A549 (cell line): ENCODE measurements at regions not wholly inside any gene's neighbourhood (a gene's known extent, or its start where the extent isn't known, plus 50 kb on each side); places are given as distances from the start of the nearest gene placed in this dataset.

Experiments used
- ATAC-seq, 2 experiments: fragments of 200-7000 bp in 1 of 2; fragments of >200 bp in 1 of 2; cut with Nextera tagmentation in 1 of 2; cut with Tn5 transposase in 1 of 2; 3 replicates each; pipeline versions ENCODE4 v1.8.0 to v1.9.1; 2018 to 2020; ENCODE audit warnings: mild to moderate bottlenecking in 1 of 2, moderate library complexity in 1 of 2
- CTCF ChIA-PET: fragments of 300-600 bp; sonication (Branson Sonifier 250); formaldehyde crosslinking; extraction: SDS; loops from one replicate; lab custom pipeline; 2021; ENCODE audit warnings: antibody characterized with exemption, inconsistent platforms; lab: Yijun Ruan, JAX
- POLR2A ChIA-PET: fragments of 350-600 bp; formaldehyde crosslinking; extraction: SDS; loops from one replicate; lab custom pipeline; 2021; ENCODE audit warnings: antibody characterized with exemption, inconsistent platforms; lab: Yijun Ruan, JAX
- DNase-seq, 2 experiments: peaks; one replicate each; pipeline versions ENCODE4 v3.0.0 to v3.0.0-alpha.2; 2011 to 2016; ENCODE audit warnings: low read depth in 1 of 2, low spot score in 1 of 2
- FAIRE-seq: peaks from 2 replicates; lab custom pipeline; 2011; peaks lifted over from hg19 to GRCh38; lab: Jason Lieb, UNC
- H3K27ac ChIP-seq, 2 experiments: fragments of >200 bp; sonication (Bioruptor Twin); formaldehyde crosslinking; 3 replicates each; pipeline ENCODE4 v1.5.1; 2016 to 2017
- H3K4me1 ChIP-seq: fragments of >200 bp; sonication (Bioruptor Twin); formaldehyde crosslinking; 3 replicates; pipeline ENCODE4 v1.6.1; 2016
- H3K4me2 ChIP-seq: fragments of >200 bp; sonication (Bioruptor Twin); formaldehyde crosslinking; 3 replicates; pipeline ENCODE4 v1.6.1; 2016
- H3K4me3 ChIP-seq: fragments of >200 bp; sonication (Bioruptor Twin); formaldehyde crosslinking; 3 replicates; pipeline ENCODE4 v1.5.1; 2016
- H3K9me3 ChIP-seq: fragments of >200 bp; sonication (Bioruptor Twin); formaldehyde crosslinking; 3 replicates; pipeline ENCODE4 v1.6.1; 2016
- BCL3 ChIP-seq: fragments of >200 bp; sonication (Bioruptor Twin); formaldehyde crosslinking; IDR thresholded peaks from 3 replicates; pipeline ENCODE4 v1.6.1; 2016
- ELK1 ChIP-seq: fragments of 150-350 bp; IDR thresholded peaks from 2 replicates; pipeline ENCODE4 v1.6.1; 2014; ENCODE audit warnings: low read depth, mild to moderate bottlenecking, low read length
- FOSL2 ChIP-seq, 2 experiments: fragments of 450-650 bp in 1 of 2; fragments of >200 bp in 1 of 2; sonication (Bioruptor Twin) in 1 of 2; formaldehyde crosslinking; IDR thresholded peaks; 2 replicates each; pipeline versions ENCODE4 v1.5.0 to v1.6.1; 2016 to 2020; ENCODE audit warnings: mild to moderate bottlenecking in 1 of 2, moderate library complexity in 1 of 2
- HMGXB4 ChIP-seq: fragments of 250-450 bp; sonication (Bioruptor Pico); IDR thresholded peaks from 2 replicates; pipeline ENCODE4 v1.5.0; 2021; ENCODE audit warnings: mild to moderate bottlenecking, moderate library complexity, borderline replicate concordance
- HOXB13 ChIP-seq: fragments of 250-450 bp; sonication (Bioruptor Pico); IDR thresholded peaks from 2 replicates; pipeline ENCODE4 v1.5.0; 2020; ENCODE audit warnings: low read depth, mild to moderate bottlenecking, moderate library complexity
- HOXB5 ChIP-seq: fragments of 250-450 bp; sonication (Bioruptor Pico); IDR thresholded peaks from 2 replicates; pipeline ENCODE4 v1.5.0; 2020; ENCODE audit warnings: mild to moderate bottlenecking, moderate library complexity
- JUN ChIP-seq, 2 experiments: fragments of >200 bp; sonication (Bioruptor Twin); formaldehyde crosslinking; IDR thresholded peaks; 2 replicates in 1 of 2; 3 replicates in 1 of 2; pipeline ENCODE4 v1.6.1; 2016 to 2017
- NPAS2 ChIP-seq: fragments of 250-450 bp; sonication (Bioruptor Pico); IDR thresholded peaks from 2 replicates; pipeline ENCODE4 v1.8.0; 2022; ENCODE audit warnings: mild to moderate bottlenecking, moderate library complexity, borderline replicate concordance
- PBX3 ChIP-seq: IDR thresholded peaks from 2 replicates; pipeline ENCODE4 v1.6.1; 2012
- POLR2A ChIP-seq: IDR thresholded peaks from 2 replicates; pipeline ENCODE4 v1.6.1; 2012; ENCODE audit warnings: mild to moderate bottlenecking, low read length
- POLR2AphosphoS2 ChIP-seq: conservative IDR thresholded peaks from 2 replicates; pipeline ENCODE4 v1.6.1; 2012; ENCODE audit warnings: low read length, improper control_type of control experiment, inconsistent platforms
- RAD21 ChIP-seq, 2 experiments: fragments of >200 bp in 1 of 2; sonication (Bioruptor Twin) in 1 of 2; formaldehyde crosslinking in 1 of 2; IDR thresholded peaks in 1 of 2; conservative IDR thresholded peaks in 1 of 2; 2 replicates in 1 of 2; 3 replicates in 1 of 2; pipeline ENCODE4 v1.6.1; 2012 to 2018; ENCODE audit warnings: inconsistent platforms in 1 of 2
- RCOR1 ChIP-seq: fragments of 150-350 bp; IDR thresholded peaks from 2 replicates; pipeline ENCODE4 v1.6.1; 2014; ENCODE audit warnings: antibody characterized with exemption, low read length, low read depth
- REST ChIP-seq: fragments of 200-600 bp; sonication (generic); IDR thresholded peaks from 2 replicates; pipeline ENCODE4 v1.6.1; 2016; ENCODE audit warnings: antibody characterized with exemption, mild to moderate bottlenecking, moderate library complexity
- RFX5 ChIP-seq: fragments of 450-650 bp; IDR thresholded peaks from 2 replicates; pipeline ENCODE4 v1.7.1; 2014; ENCODE audit warnings: antibody characterized with exemption, mild to moderate bottlenecking, moderate library complexity
- TFCP2L1 ChIP-seq: fragments of 250-450 bp; sonication (Bioruptor Pico); IDR thresholded peaks from 2 replicates; pipeline ENCODE4 v1.5.0; 2021; ENCODE audit warnings: mild to moderate bottlenecking
- ZNF302 ChIP-seq: fragments of 250-450 bp; sonication (Bioruptor Pico); IDR thresholded peaks from 2 replicates; pipeline ENCODE4 v1.9.0; 2021; ENCODE audit warnings: inconsistent platforms, mild to moderate bottlenecking, moderate library complexity
- WGBS: methylation state at CpG from one replicate; pipeline ENCODE4 v1.1.6; 2017; ENCODE audit errors: missing lambda C conversion rate; 5-methylcytosine and 5-hydroxymethylcytosine counted together

- CTCF ChIA-PET = interaction anchor here (0.6 to 1.7 kb wide), 4 partner anchors 10 to 482 kb away, joined by 3 to 4 read pairs (median 4); no protein-coding TSS in a partner anchor
- FAIRE-seq = no peak
- ATAC-seq = peak in 1 of 2 experiments; percentile 38; a peak in 3 of 6 replicates
- Histone ChIP-seq H3K27ac (no peak overlapping the region), H3K4me2 (no peak overlapping the region), H3K9me3 (no peaks in the 10 kb centered on the region), H3K4me1 (no peaks in the 10 kb centered on the region), H3K4me3 (no peak overlapping the region)
- TF ChIP-seq RCOR1 (no peak), RAD21 (conservative IDR thresholded peaks at IDR 0.05 in 1 of 2, IDR thresholded peaks at IDR 0.05 in 1 of 2) (peak in 1 of 2 experiments; percentile 41; a peak in 2 of 5 replicates)
- DNase-seq = no peak
- 72% methylated on average over 5 of the region's 5 CpGs for WGBS
- POLR2A ChIA-PET = no interaction called here
These were observed 480.0 kb downstream of the PMP22 start for GRCh38 chr17:14784997-14785696.

- ChIA-PET CTCF (interaction anchor here (0.7 kb wide), 1 partner anchor 182 kb away, joined by 3 read pairs; no protein-coding TSS in a partner anchor), POLR2A (no interaction called here)
- no peak for TF ChIP-seq NPAS2 (CRISPR knock-in tag)
- TF ChIP-seq HOXB13 (CRISPR knock-in tag) = no peak
- TF ChIP-seq REST = no peak
- no peak for TF ChIP-seq HOXB5 (CRISPR knock-in tag)
- TF ChIP-seq RFX5 = no peak
- TF ChIP-seq ZNF302 (CRISPR knock-in tag) = no peak
- TF ChIP-seq RCOR1 = no peak
- TF ChIP-seq PBX3 = no peak
- TF ChIP-seq HMGXB4 (CRISPR knock-in tag) = no peak
- no peak for TF ChIP-seq JUN (IDR thresholded peaks at IDR 0.05)
- TF ChIP-seq POLR2A = no peak
- TF ChIP-seq FOSL2 (IDR thresholded peaks at IDR 0.05) = no peak
- no peak for TF ChIP-seq FOSL2 (CRISPR knock-in tag; IDR thresholded peaks at IDR 0.05)
- no peaks in the 10 kb centered on the region for H3K4me1 ChIP-seq
- ATAC-seq (no peak), DNase-seq (no peak), FAIRE-seq (no peak)
- no peak overlapping the region for H3K4me3 ChIP-seq
- H3K9me3 ChIP-seq = no peaks in the 10 kb centered on the region
- no peak overlapping the region for H3K4me2 ChIP-seq
- H3K27ac ChIP-seq = no peak overlapping the region
- WGBS = 61% methylated on average over 2 of the region's 2 CpGs
These were observed 480.2 kb downstream of the HS3ST3B1 start for GRCh38 chr17:14781123-14781522.

GRCh38 chr17:14780097-14780651, 479.3 kb downstream of the HS3ST3B1 start:
- TF ChIP-seq POLR2AphosphoS2 = no peak
- TF ChIP-seq ELK1 = no peak
- TF ChIP-seq BCL3 = no peak
- no peak for TF ChIP-seq TFCP2L1
- TF ChIP-seq, all 56 proteins: peak for 0

More at GRCh38 chr17:14780097-14780651, 479.3 kb downstream of the HS3ST3B1 start:
- Histone ChIP-seq H3K27ac (no peak overlapping the region), H3K4me2 (no peak overlapping the region), H3K4me3 (no peak overlapping the region), H3K4me1 (no peaks in the 10 kb centered on the region), H3K9me3 (0 out of 3 replicates have a peak, but pooled peaks cover under 1% of the 10 kb centered on the region)
- ATAC-seq (no peak), FAIRE-seq (no peak), DNase-seq (no peak)
- WGBS = 56% methylated on average over 10 of the region's 13 CpGs
- ChIA-PET POLR2A (no interaction called here), CTCF (interaction anchor here (1.3 kb wide), 1 partner anchor 10 kb away, joined by 5 read pairs; no protein-coding TSS in a partner anchor)
